PC-9 (cell line): ENCODE measurements at regions not wholly inside any gene's neighbourhood (a gene's known extent, or its start where the extent isn't known, plus 50 kb on each side); places are given as distances from the start of the nearest gene placed in this dataset.

ENCODE experiments used
- EZH2 ChIP-seq: fragments of 200-600 bp; sonication (generic); IDR thresholded peaks from 2 replicates; pipeline ENCODE4 v1.8.0; 2017; ENCODE audit warnings: antibody characterized with exemption, low read depth
- TF ChIP-seq, protein P1 (sequence below): fragments of 200-600 bp; sonication (generic); conservative IDR thresholded peaks from 2 replicates; pipeline ENCODE4 v1.6.1; 2017; ENCODE audit warnings: mixed run types, antibody characterized with exemption, mild to moderate bottlenecking, moderate library complexity

DNA sequence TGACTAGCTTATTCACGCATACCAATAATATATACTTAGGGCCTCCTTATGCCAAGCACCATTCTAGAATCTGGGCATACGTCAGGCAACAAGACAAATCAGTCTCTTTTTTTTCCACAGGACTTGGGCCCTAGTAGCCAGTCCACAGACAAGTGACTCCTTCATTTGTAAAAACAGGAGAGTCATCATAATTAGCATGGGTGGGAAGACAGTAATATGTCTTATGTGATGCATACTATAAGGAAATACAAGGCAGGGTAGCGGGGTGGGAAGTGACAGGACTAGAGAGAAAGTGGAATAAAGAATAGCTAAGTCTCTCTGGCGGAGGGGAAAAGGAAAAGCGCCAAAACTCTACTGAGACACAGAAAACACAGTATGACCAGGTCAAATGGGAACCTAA lies 439.6 kb upstream of the MDFIC2 start:
- TF ChIP-seq EZH2 = no peak
- TF ChIP-seq, protein P1, sequence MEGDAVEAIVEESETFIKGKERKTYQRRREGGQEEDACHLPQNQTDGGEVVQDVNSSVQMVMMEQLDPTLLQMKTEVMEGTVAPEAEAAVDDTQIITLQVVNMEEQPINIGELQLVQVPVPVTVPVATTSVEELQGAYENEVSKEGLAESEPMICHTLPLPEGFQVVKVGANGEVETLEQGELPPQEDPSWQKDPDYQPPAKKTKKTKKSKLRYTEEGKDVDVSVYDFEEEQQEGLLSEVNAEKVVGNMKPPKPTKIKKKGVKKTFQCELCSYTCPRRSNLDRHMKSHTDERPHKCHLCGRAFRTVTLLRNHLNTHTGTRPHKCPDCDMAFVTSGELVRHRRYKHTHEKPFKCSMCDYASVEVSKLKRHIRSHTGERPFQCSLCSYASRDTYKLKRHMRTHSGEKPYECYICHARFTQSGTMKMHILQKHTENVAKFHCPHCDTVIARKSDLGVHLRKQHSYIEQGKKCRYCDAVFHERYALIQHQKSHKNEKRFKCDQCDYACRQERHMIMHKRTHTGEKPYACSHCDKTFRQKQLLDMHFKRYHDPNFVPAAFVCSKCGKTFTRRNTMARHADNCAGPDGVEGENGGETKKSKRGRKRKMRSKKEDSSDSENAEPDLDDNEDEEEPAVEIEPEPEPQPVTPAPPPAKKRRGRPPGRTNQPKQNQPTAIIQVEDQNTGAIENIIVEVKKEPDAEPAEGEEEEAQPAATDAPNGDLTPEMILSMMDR = no peak
